Parathyroid adenoma (tissue), 2 donors: ENCODE measurements at regions not wholly inside any gene's neighbourhood (a gene's known extent, or its start where the extent isn't known, plus 50 kb on each side); places are given as distances from the start of the nearest gene placed in this dataset.

Source experiments
- H2AFZ ChIP-seq: fragments of 300-600 bp; sonication (generic); one replicate; pipeline ENCODE4 v1.7.0; 2017; ENCODE audit warnings: antibody characterized with exemption, mild to moderate bottlenecking
- H3K27ac ChIP-seq: fragments of 300-600 bp; sonication (generic); one replicate; pipeline ENCODE4 v1.7.0; 2017
- H3K27me3 ChIP-seq: fragments of 300-600 bp; sonication (generic); one replicate; pipeline ENCODE4 v1.7.0; 2017; ENCODE audit warnings: low read length; ENCODE audit not compliant: control insufficient read depth, insufficient read depth
- H3K36me3 ChIP-seq: fragments of 300-600 bp; sonication (generic); one replicate; pipeline ENCODE4 v1.7.0; 2017; ENCODE audit warnings: low read length; ENCODE audit not compliant: control insufficient read depth, insufficient read depth
- H3K4me1 ChIP-seq: fragments of 300-600 bp; sonication (generic); one replicate; pipeline ENCODE4 v1.7.0; 2017; ENCODE audit warnings: control low read depth
- H3K4me2 ChIP-seq: fragments of 300-600 bp; sonication (generic); one replicate; pipeline ENCODE4 v1.7.0; 2017; ENCODE audit warnings: low read length
- H3K4me3 ChIP-seq: fragments of 300-600 bp; sonication (generic); one replicate; pipeline ENCODE4 v1.7.0; 2017; ENCODE audit warnings: low read depth, low read length
- H3K79me2 ChIP-seq: fragments of 300-600 bp; sonication (generic); one replicate; pipeline ENCODE4 v1.7.0; 2017; ENCODE audit warnings: control low read depth
- H3K9ac ChIP-seq: fragments of 300-600 bp; sonication (generic); one replicate; pipeline ENCODE4 v1.7.0; 2017; ENCODE audit warnings: mild to moderate bottlenecking
- H3K9me3 ChIP-seq: fragments of 300-600 bp; sonication (generic); one replicate; pipeline ENCODE4 v1.7.0; 2017; ENCODE audit warnings: low read length; ENCODE audit not compliant: control insufficient read depth
- TF ChIP-seq, protein P1 (sequence below): fragments of 300-600 bp; sonication (generic); IDR thresholded peaks from one replicate; pipeline ENCODE4 v1.7.0; 2017; ENCODE audit warnings: antibody characterized with exemption, mild to moderate bottlenecking
- donor health status: primary hyperparathyroidism.

DNA sequence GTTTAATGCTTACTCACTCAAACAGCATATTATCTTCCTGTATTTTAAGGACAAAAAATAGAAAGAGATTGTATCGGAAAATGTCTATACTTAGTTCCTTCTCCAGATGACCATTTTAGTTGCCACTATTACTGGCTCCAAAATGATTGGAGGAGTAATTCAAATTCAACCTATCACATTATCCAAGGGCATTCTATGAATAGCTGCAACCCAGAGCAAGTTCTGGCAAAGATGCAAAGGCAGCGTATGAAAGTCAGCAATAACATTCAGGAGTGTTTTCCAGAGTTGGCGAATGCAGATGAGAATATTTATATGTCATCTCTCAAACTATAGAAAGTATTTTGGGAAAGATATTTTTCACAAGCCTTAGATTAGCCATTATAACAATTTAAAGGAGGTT lies 389.8 kb upstream of the ADGRL2 start:
- H3K9me3 ChIP-seq: no peaks in the 10 kb centered on the region
- no peak overlapping the region for H2AFZ ChIP-seq
- H3K27ac ChIP-seq: no peak overlapping the region
- no peak overlapping the region for H3K4me3 ChIP-seq
- H3K79me2 ChIP-seq: no peaks in the 10 kb centered on the region
- H3K4me2 ChIP-seq: no peak overlapping the region
- no peak overlapping the region for H3K9ac ChIP-seq
- TF ChIP-seq, protein P1, sequence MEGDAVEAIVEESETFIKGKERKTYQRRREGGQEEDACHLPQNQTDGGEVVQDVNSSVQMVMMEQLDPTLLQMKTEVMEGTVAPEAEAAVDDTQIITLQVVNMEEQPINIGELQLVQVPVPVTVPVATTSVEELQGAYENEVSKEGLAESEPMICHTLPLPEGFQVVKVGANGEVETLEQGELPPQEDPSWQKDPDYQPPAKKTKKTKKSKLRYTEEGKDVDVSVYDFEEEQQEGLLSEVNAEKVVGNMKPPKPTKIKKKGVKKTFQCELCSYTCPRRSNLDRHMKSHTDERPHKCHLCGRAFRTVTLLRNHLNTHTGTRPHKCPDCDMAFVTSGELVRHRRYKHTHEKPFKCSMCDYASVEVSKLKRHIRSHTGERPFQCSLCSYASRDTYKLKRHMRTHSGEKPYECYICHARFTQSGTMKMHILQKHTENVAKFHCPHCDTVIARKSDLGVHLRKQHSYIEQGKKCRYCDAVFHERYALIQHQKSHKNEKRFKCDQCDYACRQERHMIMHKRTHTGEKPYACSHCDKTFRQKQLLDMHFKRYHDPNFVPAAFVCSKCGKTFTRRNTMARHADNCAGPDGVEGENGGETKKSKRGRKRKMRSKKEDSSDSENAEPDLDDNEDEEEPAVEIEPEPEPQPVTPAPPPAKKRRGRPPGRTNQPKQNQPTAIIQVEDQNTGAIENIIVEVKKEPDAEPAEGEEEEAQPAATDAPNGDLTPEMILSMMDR: no peak
- H3K36me3 ChIP-seq: no peaks in the 10 kb centered on the region
- no peaks in the 10 kb centered on the region for H3K27me3 ChIP-seq
- no peaks in the 10 kb centered on the region for H3K4me1 ChIP-seq

DNA sequence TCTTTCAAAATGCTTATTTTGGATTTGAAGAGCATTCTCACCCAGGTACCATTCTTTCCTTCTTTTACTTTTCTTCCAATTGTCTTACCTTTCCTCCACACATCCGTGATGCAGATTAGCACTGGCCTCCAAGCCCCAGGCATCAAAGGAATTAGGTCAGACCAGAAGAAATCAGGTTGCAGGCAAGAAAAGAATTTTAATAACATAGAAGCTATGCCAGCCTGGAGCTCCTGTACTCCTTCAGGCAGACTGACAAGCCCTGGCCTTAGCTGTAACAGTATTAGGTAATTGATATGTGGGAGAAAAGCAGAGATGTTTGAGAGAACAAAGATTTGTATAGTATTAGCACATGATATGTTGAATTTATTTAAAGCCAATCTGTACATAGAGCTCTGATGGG lies 390.4 kb upstream of the ADGRL2 start:
- Histone ChIP-seq H3K9me3 (no peaks in the 10 kb centered on the region), H3K9ac (no peak overlapping the region), H3K27ac (no peak overlapping the region), H3K4me3 (no peak overlapping the region), H2AFZ (no peak overlapping the region), H3K4me1 (no peaks in the 10 kb centered on the region), H3K79me2 (no peaks in the 10 kb centered on the region), H3K36me3 (no peaks in the 10 kb centered on the region), H3K27me3 (no peaks in the 10 kb centered on the region), H3K4me2 (no peak overlapping the region)
- TF ChIP-seq, protein P1: no peak

DNA sequence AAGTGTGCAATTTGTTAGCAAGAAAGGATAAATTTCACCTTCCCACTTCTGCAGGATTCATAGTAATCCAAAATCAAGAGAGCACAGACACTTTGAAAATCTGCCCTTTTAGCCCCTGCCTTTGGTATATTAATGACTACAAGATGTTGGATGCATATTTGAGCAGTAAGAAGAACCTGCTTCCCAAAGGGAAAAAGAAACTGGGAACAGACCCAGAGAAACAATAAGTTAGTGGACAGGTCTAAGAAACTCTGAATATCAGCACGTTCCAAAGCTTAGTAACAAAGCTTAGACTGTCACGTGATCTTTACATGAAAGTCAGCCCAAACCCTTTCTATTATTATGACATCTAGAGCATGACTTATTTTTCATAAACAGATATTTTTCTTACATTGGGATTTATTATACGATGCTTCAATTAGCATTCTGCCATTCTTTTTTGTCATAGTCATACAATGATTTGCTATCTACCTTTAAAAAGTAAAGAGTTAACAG lies 390.9 kb upstream of the ADGRL2 start:
- H3K27me3 ChIP-seq: no peaks in the 10 kb centered on the region
- no peak overlapping the region for H3K9ac ChIP-seq
- H3K4me1 ChIP-seq: no peaks in the 10 kb centered on the region

DNA sequence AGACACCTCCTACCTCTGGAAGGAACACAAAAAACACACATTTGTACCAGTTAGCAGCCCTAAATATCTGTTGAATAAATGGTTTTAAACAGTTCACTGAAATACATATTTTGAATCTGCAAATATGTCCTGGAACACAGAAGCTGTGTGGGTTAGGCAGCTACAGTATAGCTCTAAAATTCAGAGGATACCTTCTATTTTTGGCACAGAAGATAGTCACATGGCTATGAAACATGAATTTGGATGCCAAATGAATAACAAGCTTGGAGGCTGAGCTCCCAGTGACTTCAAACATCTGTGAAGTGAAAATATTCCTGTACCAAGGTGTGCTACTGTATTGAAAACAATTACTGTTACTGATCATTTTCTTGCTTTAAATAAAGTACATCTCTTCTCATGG lies 391.5 kb upstream of the ADGRL2 start:
- Histone ChIP-seq H3K36me3 (no peaks in the 10 kb centered on the region), H3K27ac (no peak overlapping the region), H3K4me1 (no peaks in the 10 kb centered on the region), H3K4me3 (no peak overlapping the region), H2AFZ (no peak overlapping the region), H3K9ac (no peak overlapping the region), H3K9me3 (no peaks in the 10 kb centered on the region), H3K27me3 (no peaks in the 10 kb centered on the region), H3K79me2 (no peaks in the 10 kb centered on the region), H3K4me2 (no peak overlapping the region)
- TF ChIP-seq, protein P1: no peak

More for the DNA sequence above, 390.9 kb upstream of the ADGRL2 start:
- no peak overlapping the region for H3K4me2 ChIP-seq
- H3K4me3 ChIP-seq: no peak overlapping the region
- no peak overlapping the region for H3K27ac ChIP-seq
- H3K79me2 ChIP-seq: no peaks in the 10 kb centered on the region
- no peak overlapping the region for H2AFZ ChIP-seq
- no peaks in the 10 kb centered on the region for H3K36me3 ChIP-seq
- no peaks in the 10 kb centered on the region for H3K9me3 ChIP-seq
- TF ChIP-seq, protein P1: no peak

DNA sequence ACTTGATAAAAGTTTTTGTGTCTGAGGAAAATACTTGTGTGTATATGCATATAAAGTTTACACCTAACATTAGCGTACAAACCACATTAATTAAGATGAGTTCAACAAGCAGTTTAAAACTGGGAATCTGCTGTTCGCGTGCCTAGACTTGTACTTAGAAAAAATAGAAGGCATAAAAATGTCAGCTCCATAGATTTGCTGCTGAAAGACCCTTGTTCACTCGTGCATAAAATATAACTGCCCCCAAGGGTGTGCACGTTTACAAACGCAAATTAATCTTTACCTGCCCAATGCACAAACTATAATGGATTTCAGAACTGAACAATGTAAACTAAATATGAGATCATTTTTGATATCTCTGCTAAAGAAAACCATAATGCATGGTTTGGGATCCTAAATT lies 392.3 kb upstream of the ADGRL2 start:
- Histone ChIP-seq H3K9ac (no peak overlapping the region), H3K9me3 (no peaks in the 10 kb centered on the region), H3K27ac (no peak overlapping the region), H3K4me1 (no peaks in the 10 kb centered on the region), H3K36me3 (no peaks in the 10 kb centered on the region), H2AFZ (no peak overlapping the region), H3K4me2 (no peak overlapping the region), H3K27me3 (no peaks in the 10 kb centered on the region), H3K4me3 (no peak overlapping the region), H3K79me2 (no peaks in the 10 kb centered on the region)
- TF ChIP-seq, protein P1: no peak
